H7 (cell line): ENCODE measurements at regions not wholly inside any gene's neighbourhood (a gene's known extent, or its start where the extent isn't known, plus 50 kb on each side); places are given as distances from the start of the nearest gene placed in this dataset.
"Not testable (repeated sequence)": the region's sequence is repeated elsewhere in the genome, so short reads cannot be mapped to it uniquely, and the experiment has no call there.

ENCODE experiments used
- DNase-seq: peaks from one replicate; pipeline ENCODE4 v3.0.0; 2012
- H3K27me3 ChIP-seq: 2 replicates; pipeline ENCODE4 v1.6.0; 2011; ENCODE audit warnings: mild to moderate bottlenecking, low read length; ENCODE audit not compliant: control insufficient read depth, insufficient read depth
- H3K36me3 ChIP-seq: replicated peaks from 2 replicates; pipeline ENCODE4 v1.5.1; 2011; ENCODE audit warnings: low read length; ENCODE audit not compliant: control insufficient read depth, insufficient read depth
- H3K4me3 ChIP-seq: 2 replicates; pipeline ENCODE4 v1.5.1; 2011; ENCODE audit warnings: low read depth, mild to moderate bottlenecking, control low read depth, low read length, moderate library complexity; ENCODE audit not compliant: insufficient read depth

DNA sequence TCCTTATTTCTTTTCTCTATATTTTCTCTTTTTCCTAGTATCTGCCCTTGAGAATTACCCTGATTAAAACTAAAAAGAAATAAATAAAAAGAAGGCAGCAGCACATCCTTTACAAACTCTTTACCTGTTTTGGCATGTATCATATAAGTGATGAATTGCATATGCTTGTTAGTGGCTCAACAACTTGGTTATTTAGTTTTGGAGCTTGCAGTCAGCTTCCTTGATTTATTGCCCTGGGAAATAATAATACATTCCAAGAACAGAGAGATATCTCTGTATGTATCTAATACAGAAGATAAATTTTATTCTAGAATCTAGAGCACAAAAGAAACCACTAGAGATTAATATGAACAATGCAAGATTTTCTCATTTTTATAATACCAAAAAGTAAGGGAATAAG, 139.8 kb upstream of the ZC3H15 start:
- no peak for DNase-seq
- Histone ChIP-seq H3K36me3 (no peaks in the 10 kb centered on the region), H3K4me3 (no peak overlapping the region), H3K27me3 (no peaks in the 10 kb centered on the region)

DNA sequence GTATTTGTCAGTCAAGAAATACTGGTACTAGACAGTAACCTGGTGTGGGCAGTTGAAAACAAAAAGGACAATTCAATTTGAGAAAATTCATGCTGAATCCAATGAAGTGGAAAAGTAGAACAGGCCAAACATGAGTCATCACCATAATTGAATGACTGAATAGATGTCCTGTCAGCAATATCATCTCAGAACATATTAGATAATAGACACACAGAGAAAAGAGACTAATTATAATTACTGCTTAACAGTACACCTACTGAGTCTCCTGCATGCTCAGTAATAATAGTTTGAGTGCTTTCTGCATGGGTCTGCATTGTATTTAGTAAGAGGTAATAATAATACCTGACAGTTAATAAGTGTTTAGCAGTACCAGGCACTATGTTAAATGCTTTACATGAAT, 138.6 kb upstream of the ZC3H15 start:
- DNase-seq, result no peak
- H3K36me3 ChIP-seq, result no peaks in the 10 kb centered on the region
- no peaks in the 10 kb centered on the region for H3K27me3 ChIP-seq
- H3K4me3 ChIP-seq, result no peak overlapping the region

DNA sequence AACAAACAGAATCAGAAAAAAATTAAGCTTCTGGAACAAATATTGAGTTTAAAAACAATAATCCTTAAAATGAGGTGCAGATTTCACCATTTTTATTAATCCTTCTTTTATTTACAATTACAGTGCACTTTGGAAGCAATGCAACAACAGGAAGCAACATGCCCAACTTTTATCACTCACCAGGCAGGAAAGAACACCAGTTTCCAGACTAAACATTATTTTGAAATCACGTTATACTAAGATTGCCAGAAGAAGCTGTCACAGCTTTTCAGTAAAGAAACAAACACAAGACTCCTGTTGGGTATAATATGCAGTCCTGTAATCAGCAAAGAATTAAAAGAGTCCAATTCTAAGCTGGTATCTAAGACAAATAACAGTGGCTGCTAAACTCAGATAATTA, 137.9 kb upstream of the ZC3H15 start:
- H3K27me3 ChIP-seq, result no peaks in the 10 kb centered on the region
- no peaks in the 10 kb centered on the region for H3K36me3 ChIP-seq
- DNase-seq, result no peak
- no peak overlapping the region for H3K4me3 ChIP-seq

GRCh38 chr2:186349508-186349907, 136.6 kb upstream of the ZC3H15 start:
- no peak for DNase-seq
- Histone ChIP-seq H3K4me3 (no peak overlapping the region), H3K36me3 (no peaks in the 10 kb centered on the region), H3K27me3 (no peaks in the 10 kb centered on the region)

- H3K4me3 ChIP-seq, H3K27me3 ChIP-seq, DNase-seq, H3K36me3 ChIP-seq: not testable (repeated sequence)
Observed at GRCh38 chr2:186354160-186354559, 131.9 kb upstream of the ZC3H15 start.

GRCh38 chr2:186365406-186365805, 120.7 kb upstream of the ZC3H15 start:
- Histone ChIP-seq H3K27me3 (no peaks in the 10 kb centered on the region), H3K36me3 (no peaks in the 10 kb centered on the region), H3K4me3 (no peak overlapping the region)
- DNase-seq, result no peak

- Histone ChIP-seq H3K27me3 (no peaks in the 10 kb centered on the region), H3K4me3 (no peak overlapping the region), H3K36me3 (no peaks in the 10 kb centered on the region)
- DNase-seq, result no peak
Observed at GRCh38 chr2:186379052-186379451, 107.0 kb upstream of the ZC3H15 start.

DNA sequence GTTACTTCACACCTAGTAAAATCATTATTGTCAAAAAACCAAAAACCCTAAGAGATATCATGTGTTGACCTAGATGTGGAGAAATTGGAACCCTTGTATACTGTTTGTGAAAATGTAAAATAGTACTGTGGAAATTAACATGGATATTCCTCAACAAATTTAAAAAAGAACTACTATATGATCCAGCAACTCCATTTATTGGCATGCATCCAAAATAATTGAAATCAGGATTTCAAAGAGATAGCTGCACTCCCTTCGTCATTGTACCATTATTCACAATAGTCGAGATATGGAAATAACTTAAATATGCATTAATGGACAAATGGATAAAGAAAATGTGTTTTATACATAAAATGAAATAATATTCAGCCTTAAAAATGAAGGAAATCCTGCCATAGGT, 105.3 kb upstream of the ZC3H15 start:
- Histone ChIP-seq H3K4me3 (no peak overlapping the region), H3K27me3 (no peaks in the 10 kb centered on the region), H3K36me3 (no peaks in the 10 kb centered on the region)

GRCh38 chr2:186381573-186381972, 104.5 kb upstream of the ZC3H15 start:
- no peak overlapping the region for H3K4me3 ChIP-seq
- no peak for DNase-seq
- H3K36me3 ChIP-seq, result no peaks in the 10 kb centered on the region
- H3K27me3 ChIP-seq, result no peaks in the 10 kb centered on the region

More for the DNA sequence above, 105.3 kb upstream of the ZC3H15 start:
- no peak for DNase-seq

- Histone ChIP-seq H3K4me3 (no peak overlapping the region), H3K27me3 (no peaks in the 10 kb centered on the region), H3K36me3 (no peaks in the 10 kb centered on the region)
- no peak for DNase-seq
Observed at GRCh38 chr2:186382932-186383331, 103.1 kb upstream of the ZC3H15 start.

- H3K4me3 ChIP-seq, result no peak overlapping the region
- no peaks in the 10 kb centered on the region for H3K36me3 ChIP-seq
- H3K27me3 ChIP-seq, result no peaks in the 10 kb centered on the region
- DNase-seq, result no peak
Observed at GRCh38 chr2:186384226-186384625, 101.8 kb upstream of the ZC3H15 start.

- not testable (repeated sequence) for H3K36me3 ChIP-seq, DNase-seq, H3K4me3 ChIP-seq, H3K27me3 ChIP-seq
Observed at GRCh38 chr2:186385638-186386201, 100.3 kb upstream of the ZC3H15 start.

GRCh38 chr2:186399082-186399644, 86.9 kb upstream of the ZC3H15 start:
- no peak for DNase-seq
- Histone ChIP-seq H3K27me3 (no peaks in the 10 kb centered on the region), H3K36me3 (no peaks in the 10 kb centered on the region), H3K4me3 (no peak overlapping the region)

- H3K36me3 ChIP-seq, result no peaks in the 10 kb centered on the region
- no peaks in the 10 kb centered on the region for H3K27me3 ChIP-seq
- H3K4me3 ChIP-seq, result no peak overlapping the region
- DNase-seq, result no peak
Observed at GRCh38 chr2:186405842-186406241, 80.2 kb upstream of the ZC3H15 start.

DNA sequence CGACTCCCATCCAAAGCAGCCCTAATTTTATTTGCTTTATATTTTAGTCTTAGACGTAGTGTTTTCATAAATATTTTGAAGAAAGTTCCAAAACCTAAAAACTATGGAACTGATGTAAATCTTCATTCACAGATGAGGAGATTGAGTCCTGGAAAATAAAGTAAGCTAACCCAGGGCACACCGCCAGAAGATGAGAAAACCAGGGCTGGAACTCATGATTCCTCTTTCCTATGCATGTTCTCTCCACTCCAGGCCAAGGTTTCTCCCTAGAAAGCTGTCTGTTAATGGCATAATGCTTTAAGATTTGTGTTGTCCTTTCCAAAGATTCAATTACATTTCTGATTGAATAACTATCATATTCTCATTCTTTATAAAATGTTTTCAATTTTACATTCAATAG, 78.4 kb upstream of the ZC3H15 start:
- DNase-seq, result no peak
- Histone ChIP-seq H3K27me3 (no peaks in the 10 kb centered on the region), H3K36me3 (no peaks in the 10 kb centered on the region), H3K4me3 (no peak overlapping the region)

DNA sequence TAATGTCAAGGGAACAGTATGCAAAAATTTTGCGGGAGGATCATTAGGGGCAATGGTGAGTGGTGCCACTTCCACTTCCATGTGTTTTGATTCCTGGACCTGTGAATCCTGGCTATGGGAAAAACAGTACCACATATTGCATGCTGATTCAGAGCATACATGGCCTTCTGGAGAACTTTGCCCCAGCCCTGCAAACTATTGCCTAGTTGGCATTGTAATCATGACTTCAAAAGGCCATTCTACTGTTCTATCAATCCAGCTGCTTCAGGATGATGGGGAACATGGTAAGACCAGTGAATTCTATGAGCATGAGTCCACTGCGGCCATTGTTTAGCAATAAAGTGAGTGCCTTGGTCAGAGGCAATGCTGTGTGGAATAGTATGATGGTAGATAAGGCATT, 75.3 kb upstream of the ZC3H15 start:
- no peak for DNase-seq
- no peaks in the 10 kb centered on the region for H3K36me3 ChIP-seq
- H3K4me3 ChIP-seq, result no peak overlapping the region
- no peaks in the 10 kb centered on the region for H3K27me3 ChIP-seq
